HK-2 (cell line): ENCODE measurements at regions not wholly inside any gene's neighbourhood (a gene's known extent, or its start where the extent isn't known, plus 50 kb on each side); places are given as distances from the start of the nearest gene placed in this dataset.
"Not testable (repeated sequence)": the region's sequence is repeated elsewhere in the genome, so short reads cannot be mapped to it uniquely, and the experiment has no call there.

Source experiments
- DNase-seq: peaks from one replicate; pipeline ENCODE4 v3.0.0-alpha.2; 2018; ENCODE audit not compliant: unreplicated experiment

GRCh38 chr4:110848787-110849186 lies 225.9 kb upstream of the PITX2 start:
- DNase-seq: no peak

GRCh38 chr4:110849461-110849860 lies 226.6 kb upstream of the PITX2 start:
- DNase-seq: no peak

- no peak for DNase-seq
Measured at GRCh38 chr4:110850461-110851442, 227.9 kb upstream of the PITX2 start.

GRCh38 chr4:110851989-110852388 lies 229.1 kb upstream of the PITX2 start:
- DNase-seq: no peak

GRCh38 chr4:110852793-110853192 lies 229.9 kb upstream of the PITX2 start:
- DNase-seq: no peak

DNA sequence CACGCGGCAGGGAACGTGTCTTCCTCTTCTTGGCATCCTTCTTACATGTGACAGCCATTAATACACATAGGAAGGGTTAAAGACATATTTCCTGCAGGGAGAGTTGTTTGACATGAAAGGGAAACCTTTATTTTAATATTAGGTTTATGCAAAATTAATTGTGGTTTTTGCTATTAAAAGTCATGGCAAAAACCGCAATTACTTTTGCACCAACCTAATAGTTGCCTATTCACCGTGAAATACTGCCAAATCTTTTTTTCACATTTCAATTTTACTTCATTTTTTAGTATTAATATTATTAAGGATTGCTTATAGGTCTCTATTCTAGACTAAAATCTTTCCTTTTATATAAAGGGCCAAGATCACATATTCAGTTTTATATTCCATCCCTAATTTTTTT lies 230.4 kb upstream of the PITX2 start:
- DNase-seq: no peak

DNA sequence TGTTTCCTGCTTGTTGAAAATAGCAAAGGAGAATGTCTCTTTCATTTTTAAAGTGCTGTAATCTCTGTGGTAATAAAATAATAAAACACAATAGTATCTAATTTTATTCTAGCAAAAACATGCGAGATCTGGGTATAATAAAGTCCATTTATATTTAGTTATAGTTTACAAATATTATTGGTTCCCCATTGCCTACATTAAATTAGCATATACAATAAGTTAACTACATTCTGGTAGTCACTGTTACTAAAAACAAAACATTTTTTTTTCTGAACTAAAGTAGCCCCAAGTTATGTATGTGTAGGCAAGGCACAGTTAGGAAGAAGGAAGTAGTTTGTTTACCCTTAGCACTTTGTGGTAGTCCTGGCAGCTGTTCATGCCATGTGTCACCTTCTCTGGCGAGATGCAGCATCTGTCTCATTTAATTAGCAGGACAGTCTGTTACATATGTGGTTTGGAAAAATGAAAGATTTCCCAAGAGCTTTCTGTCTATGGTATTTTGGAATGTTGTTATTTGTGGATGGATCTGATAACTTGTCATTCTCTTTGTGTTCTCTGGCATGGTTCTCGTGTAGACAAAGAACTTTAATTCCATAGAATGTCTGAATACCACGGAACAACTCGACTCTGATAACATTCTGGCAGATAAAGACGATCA lies 231.3 kb upstream of the PITX2 start:
- DNase-seq: no peak

DNA sequence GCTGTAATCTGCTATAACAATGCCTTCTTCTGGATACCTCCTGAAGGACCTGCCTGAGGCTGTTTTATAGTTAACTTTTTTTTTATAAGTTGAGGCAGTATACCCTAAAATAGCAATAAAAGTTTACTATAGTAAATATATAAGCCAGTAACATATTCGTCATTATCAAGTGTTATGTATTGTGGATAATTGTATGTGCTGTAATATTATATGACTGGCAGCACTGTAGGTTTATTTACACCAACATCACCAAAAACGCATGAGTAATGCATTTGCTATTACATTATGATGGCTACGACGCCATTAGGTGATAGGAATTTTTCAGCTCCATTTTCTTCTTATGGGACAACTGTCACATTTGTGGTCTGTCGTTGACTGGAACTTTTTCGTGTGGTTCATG lies 237.2 kb upstream of the PITX2 start:
- DNase-seq: no peak

DNA sequence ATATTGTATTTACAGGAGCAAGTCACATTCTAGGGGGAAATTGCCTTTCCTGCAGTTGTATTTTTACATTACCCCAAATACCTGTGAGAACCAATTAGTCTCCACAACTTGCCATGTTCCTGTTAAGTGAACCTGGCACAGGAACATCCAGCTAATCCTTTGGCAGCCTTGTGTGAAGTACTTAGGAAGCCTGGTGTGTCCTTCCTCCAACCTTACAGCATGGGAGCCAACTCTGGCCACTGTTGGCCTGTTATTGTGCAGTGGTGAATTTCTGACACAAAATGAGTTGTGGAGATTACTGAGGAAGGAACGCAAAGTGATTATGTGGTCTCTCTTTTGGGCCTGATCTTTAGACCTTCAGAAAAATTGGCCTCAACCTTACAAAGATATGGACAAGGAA lies 238.0 kb upstream of the PITX2 start:
- DNase-seq: no peak

- DNase-seq: no peak
Measured at GRCh38 chr4:110865611-110866259, 242.9 kb upstream of the PITX2 start.

DNA sequence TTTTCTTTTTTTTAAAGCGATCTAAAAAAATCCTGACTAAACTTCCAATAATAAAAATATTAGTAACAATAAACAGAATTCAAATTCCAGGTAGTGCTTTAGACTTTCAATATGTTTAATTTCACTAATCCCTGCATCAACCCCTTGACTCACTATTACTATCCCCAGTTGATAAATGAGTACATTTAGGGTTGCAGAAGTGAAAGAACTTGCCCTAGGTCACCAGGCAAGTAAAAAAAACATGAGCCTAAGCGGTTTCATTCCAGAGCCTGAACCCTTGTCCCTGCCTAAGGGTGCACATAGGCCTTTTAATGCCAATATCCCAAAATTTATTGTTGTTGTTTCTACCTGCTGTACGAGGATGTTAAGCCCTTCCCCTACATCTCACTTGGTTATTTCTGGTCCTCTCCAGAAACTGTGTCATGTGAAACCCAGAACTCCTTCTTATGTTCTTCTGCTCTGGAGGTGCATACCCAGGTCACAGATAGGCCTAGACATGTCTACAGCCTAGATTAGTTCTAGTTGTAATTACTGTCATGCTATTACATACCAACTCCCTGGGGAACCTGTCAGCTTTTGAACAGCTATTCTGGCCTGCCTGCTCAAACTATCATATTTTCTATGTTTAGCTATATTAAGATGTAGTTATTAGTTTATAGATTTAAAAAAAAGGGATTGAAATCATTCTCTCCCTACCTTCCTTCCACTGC lies 244.5 kb upstream of the PITX2 start:
- DNase-seq: no peak

DNA sequence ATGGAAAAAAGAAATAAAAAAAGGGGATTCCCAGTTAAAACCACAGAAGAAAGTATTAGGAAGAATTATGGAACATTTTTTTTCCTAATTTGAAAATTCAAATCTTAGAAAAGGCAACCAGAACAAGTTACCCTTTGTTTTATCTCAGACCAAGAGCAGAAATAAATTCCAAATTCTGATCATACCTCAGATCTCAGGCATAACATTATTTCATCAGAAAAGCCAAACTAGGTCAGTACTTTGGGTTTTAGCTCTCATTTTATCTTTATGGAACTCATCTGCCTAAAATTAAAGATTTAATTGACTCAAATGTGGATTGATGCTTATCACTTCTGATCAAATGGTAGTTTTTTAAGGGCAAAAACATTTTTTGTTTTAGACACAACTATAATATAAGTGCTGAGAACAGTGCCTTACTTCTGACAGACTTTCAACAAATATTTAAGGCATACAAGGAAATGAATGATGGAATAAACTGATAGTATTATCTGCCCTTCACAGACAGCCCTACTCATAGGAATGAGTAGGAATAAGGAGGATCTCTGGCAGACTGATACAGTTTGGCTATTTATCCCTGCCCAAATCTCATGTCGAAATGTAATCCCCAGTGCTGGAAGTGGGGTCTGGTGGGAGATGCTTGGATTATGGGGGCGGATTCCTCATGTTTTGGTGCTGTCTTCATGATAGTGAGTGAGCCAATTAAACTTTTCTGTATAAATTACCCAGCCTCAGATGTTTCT lies 245.3 kb upstream of the PITX2 start:
- DNase-seq: no peak

DNA sequence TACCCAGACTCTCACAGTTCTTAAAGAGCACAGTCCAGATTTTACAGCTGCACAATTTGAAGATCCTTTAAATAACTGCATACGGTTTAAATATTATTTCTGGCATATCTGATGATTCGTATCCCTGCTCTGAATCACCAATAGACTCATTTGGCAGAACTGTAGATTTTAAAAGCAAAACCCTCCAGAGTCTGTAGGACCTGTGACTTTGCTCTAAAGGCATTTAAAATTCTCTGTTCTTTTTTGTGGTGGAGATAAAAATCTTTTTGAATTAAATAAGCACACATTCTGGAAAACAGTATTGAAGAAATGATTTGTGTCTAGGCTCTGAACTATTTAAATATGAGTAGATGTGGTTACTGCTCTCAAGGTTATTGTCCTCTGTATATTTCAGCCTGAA lies 246.2 kb upstream of the PITX2 start:
- no peak for DNase-seq

DNA sequence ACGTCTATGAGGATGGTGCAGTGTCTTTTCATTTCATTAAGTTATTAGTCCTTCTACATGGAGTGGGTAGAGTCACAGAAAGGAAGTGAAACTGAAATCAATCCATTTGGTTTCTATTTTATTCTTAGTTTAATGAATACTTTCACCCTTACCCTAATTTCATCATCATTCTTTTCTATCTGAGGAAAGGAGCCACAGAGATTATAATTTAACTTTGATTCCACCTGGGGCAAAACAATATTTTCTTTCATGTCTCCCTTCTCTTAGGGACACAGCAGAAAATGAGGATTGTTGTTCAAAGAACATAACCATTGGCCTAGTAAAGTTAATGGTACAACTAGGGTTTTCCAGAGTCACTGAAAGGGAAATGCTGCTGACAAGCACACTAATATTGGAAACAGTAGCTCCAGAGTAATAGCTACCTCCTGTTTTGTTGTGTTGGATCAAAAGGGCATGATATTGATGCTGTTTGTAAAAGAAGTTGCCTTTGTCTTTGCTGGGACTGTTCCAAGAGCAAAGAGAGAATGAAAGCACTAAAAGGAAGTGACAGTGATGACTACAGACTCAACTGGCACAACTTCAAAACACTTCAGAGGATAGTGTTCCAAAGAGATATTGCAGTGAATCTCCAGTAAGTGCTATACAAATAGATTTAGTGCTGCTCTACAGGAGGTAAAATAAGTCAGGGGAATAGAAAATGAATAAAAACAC lies 247.1 kb upstream of the PITX2 start:
- DNase-seq: no peak

GRCh38 chr4:110876214-110876613 lies 253.3 kb upstream of the PITX2 start:
- not testable (repeated sequence) for DNase-seq

GRCh38 chr4:110876866-110877265 lies 254.0 kb upstream of the PITX2 start:
- no peak for DNase-seq

GRCh38 chr4:110877778-110878370 lies 255.0 kb upstream of the PITX2 start:
- DNase-seq: no peak

DNA sequence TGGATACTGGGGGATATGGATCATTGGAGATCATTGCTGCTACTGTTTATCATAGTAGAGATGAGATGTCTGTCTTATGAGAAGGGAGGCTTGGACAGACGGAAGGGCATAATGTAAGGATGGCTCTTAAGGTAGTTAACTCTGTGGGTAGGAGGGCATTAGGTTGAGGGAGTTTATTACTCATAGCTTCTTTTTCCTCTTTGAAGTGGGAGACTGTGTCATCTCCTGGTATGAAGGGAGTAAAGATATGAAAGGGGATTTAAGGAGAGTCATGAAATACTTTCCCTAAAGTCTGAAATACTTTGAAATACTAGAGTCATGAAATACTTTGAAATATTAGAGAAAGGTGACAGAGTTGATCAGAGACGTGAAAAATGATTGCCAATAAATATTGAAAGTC lies 255.5 kb upstream of the PITX2 start:
- no peak for DNase-seq

DNA sequence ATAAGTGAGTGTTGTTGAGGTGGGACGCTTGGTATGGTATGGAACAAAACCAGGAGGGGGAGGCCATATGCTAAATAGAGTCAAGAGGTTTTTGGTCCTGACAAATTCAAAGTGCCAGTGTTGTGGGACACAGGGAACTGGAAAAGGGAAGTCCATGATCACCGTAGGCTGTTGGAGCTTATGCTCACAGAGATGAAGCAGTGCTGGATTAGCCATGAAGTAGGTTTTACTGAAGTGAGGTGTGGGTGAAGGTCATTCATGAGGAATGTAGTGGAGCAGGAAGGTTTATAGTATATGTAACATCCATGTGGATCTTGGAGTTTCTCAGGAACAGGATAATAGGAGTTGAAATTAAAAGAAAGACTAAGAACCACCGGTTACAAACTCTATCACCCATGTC lies 256.1 kb upstream of the PITX2 start:
- no peak for DNase-seq

- no peak for DNase-seq
Measured at GRCh38 chr4:110886270-110886669, 263.4 kb upstream of the PITX2 start.
